ENCODE measurements at regions not wholly inside any gene's neighbourhood (a gene's known extent, or its start where the extent isn't known, plus 50 kb on each side); places are given as distances from the start of the nearest gene placed in this dataset.
"Not testable (repeated sequence)": the region's sequence is repeated elsewhere in the genome, so short reads cannot be mapped to it uniquely, and the experiment has no call there.

DNA sequence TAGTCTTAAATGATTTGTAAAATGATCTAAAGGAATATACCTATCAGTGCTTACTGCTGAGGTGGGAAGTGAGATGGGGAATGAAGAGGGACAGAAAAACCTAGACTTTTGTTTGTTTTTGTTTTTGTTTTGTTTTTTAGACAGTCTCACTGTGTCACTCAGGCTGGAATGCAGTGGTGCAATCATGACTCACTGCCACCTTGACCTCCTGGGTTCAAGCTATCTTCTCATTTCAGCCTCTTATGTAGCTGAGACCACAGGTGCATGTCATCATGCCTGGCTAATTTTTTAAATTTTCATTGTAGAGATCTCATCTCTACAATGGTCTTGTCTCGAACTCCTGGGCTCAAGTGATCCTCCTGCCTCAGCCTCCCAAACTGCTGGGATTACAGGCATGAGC is 116.4 kb upstream of the SEM1 start:
- TF ChIP-seq, protein P1, sequence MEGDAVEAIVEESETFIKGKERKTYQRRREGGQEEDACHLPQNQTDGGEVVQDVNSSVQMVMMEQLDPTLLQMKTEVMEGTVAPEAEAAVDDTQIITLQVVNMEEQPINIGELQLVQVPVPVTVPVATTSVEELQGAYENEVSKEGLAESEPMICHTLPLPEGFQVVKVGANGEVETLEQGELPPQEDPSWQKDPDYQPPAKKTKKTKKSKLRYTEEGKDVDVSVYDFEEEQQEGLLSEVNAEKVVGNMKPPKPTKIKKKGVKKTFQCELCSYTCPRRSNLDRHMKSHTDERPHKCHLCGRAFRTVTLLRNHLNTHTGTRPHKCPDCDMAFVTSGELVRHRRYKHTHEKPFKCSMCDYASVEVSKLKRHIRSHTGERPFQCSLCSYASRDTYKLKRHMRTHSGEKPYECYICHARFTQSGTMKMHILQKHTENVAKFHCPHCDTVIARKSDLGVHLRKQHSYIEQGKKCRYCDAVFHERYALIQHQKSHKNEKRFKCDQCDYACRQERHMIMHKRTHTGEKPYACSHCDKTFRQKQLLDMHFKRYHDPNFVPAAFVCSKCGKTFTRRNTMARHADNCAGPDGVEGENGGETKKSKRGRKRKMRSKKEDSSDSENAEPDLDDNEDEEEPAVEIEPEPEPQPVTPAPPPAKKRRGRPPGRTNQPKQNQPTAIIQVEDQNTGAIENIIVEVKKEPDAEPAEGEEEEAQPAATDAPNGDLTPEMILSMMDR (IDR thresholded peaks at IDR 0.05; ENCODE audit: control extremely low read depth, extremely low read depth, low read depth, missing control alignments): no peak
- POLR2A ChIA-PET: no interaction called here
- CTCF ChIA-PET: no interaction called here
- DNase-seq (ENCODE audit: extremely low spot score): no peak

DNA sequence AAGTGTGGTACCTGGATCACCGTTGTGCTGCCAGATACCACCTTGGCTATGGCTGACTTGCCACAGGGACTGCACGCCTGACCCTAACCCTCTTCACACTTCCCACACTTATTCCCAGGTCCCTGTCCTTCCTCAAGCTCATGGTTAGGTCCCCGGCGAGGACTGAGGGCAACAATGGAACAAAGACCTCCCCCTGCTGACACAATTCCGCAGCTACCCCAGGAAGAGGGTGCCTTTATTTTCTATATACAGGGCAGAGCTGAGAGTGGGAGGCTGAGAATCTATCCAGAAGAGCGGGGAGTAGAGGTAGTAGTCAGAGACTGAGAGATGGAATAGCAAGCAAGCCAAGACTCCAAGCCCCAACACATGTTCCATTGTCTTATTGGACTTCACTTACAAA is 118.1 kb upstream of the SEM1 start:
- TF ChIP-seq, protein P1 (IDR thresholded peaks at IDR 0.05; ENCODE audit: control extremely low read depth, extremely low read depth, low read depth, missing control alignments): no peak
- no peak for DNase-seq (ENCODE audit: extremely low spot score)
- ChIA-PET POLR2A (no interaction called here), CTCF (interaction anchor here (1.2 kb wide), 1 partner anchor 9 kb away, joined by 4 read pairs; no protein-coding TSS in a partner anchor)

DNA sequence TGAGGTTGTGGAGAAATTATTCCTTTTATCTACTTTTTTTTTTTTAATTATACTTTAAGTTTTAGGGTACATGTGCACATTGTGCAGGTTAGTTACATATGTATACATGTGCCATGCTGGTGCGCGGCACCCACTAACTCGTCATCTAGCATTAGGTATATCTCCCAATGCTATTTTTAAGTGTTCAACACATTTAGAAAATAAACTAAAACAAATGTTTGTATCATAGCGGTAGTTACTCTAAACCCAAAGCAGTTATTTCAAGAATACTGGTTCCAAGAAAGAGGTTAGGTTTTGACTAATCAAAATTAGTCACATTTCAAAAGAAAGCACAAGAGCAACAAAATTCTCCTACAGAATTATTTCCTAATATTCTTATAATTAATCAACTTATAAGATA is 119.5 kb upstream of the SEM1 start:
- CTCF ChIA-PET; POLR2A ChIA-PET; DNase-seq (ENCODE audit: extremely low spot score): not testable (repeated sequence)

DNA sequence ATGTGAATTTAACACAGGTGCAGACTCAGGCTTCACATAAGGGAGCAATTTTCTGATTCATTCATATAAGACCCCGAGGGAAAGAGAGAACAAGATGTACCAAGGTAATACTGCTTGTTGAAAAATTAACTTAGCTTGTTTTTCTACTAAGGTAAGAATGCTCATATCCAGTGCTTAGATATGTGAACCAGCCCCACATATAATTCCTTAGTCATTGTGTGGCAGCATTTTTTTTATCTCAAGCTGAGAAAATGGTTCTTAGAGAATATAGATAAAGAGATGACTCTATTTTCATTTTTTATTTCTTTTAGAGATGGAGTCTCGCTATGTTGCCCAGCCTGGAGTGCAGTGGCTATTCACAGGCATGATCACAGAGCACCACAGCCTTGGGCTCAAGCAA is 121.8 kb upstream of the SEM1 start:
- TF ChIP-seq, protein P1 (IDR thresholded peaks at IDR 0.05; ENCODE audit: control extremely low read depth, extremely low read depth, low read depth, missing control alignments): no peak
- CTCF ChIA-PET: interaction anchor here (0.9 to 1.6 kb wide), 2 partner anchors 9 to 13 kb away, joined by 3 to 4 read pairs; no protein-coding TSS in a partner anchor
- no peak for DNase-seq (ENCODE audit: extremely low spot score)
- POLR2A ChIA-PET: no interaction called here

DNA sequence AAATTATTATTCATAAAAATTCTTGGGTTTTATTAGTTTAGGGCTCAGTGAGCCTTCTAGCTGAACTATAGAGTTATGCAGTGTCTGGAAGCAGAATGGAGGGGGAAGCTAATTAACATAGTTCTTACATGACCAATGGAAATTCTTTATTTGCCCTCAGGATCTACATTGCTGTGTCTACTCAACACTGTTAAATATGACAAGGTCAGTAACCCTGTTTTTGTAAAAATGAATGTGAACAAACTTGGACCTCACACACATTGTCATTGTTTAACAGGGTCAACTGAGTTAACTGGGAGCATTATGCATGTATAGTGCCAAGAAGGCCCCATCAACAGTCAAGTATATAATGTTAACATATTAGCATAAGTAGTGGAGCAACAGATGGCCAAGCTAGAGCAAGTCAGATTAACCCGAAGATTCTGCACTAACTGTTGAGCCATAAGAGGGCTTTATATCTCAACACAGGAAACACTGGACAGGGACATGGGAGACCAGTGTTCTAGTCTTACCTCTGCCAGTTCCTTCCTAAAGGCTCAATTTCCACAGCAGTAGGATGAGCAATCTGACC is 122.5 kb upstream of the SEM1 start:
- TF ChIP-seq, protein P1 (IDR thresholded peaks at IDR 0.05; ENCODE audit: control extremely low read depth, extremely low read depth, low read depth, missing control alignments): no peak
- DNase-seq (ENCODE audit: extremely low spot score): no peak
- ChIA-PET POLR2A (no interaction called here), CTCF (interaction anchor here (1.4 to 1.6 kb wide), 2 partner anchors 10 to 22 kb away, joined by 3 to 4 read pairs; no protein-coding TSS in a partner anchor)

DNA sequence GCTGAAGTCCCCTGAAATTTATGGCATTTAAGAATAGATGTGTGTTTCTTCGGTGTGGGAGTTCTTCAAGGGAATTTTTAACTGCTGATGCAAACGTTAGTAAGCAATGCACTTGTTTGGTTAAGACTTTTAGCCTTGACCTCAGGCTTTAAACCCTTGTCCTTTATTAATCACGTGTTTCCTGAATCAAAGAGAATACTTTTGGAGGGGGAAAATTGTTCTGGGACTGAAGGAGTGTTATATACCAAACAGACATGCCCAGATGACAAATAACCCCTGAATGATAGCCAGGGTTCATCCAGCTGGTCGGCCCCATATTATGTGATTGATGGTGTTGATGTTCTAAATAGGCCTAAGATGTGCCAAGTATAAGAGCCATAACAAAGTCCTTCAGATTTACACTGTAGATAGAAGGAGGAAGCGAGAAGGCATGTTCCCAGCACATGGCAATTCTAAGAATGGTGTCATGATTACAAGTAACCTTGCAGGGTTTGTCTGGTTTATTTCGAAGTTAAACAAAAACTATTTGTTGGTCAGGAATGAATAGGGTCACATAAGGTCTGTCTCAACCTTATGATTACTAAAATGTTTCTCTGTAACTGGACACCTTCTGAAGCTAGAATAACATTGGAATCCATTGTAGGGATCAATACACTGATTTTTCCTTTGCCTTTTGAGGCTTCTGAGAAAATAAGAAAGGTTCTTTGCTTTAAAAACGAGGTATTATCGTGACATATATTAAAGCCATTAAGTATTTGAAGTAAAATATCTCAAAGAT is 124.2 kb upstream of the SEM1 start:
- ChIA-PET CTCF (no interaction called here), POLR2A (no interaction called here)
- no peak for DNase-seq (ENCODE audit: extremely low spot score)
- TF ChIP-seq, protein P1 (IDR thresholded peaks at IDR 0.05; ENCODE audit: control extremely low read depth, extremely low read depth, low read depth, missing control alignments): no peak

DNA sequence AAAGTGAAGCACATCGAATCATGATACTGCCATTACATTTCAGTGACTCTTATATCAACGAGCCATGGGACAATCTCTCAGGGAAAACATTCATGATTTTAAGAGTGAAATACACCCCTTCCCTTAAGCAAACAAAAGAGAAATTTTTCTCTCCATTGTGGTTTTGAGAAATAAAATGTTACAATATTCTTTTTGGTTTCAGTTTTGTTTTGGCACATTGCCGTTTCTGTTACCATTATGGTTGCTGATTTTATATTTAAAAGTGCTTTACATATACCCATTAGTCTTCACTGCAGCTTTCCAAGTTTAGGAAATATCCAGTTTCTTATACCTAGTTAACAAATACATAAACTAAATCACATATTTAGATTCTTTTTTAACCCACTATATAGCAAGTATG is 126.8 kb upstream of the SEM1 start:
- TF ChIP-seq, protein P1 (IDR thresholded peaks at IDR 0.05; ENCODE audit: control extremely low read depth, extremely low read depth, low read depth, missing control alignments): no peak
- POLR2A ChIA-PET: no interaction called here
- CTCF ChIA-PET: interaction anchor here (1.2 kb wide), 1 partner anchor 8 kb away, joined by 4 read pairs; no protein-coding TSS in a partner anchor
- no peak for DNase-seq (ENCODE audit: extremely low spot score)
